ENCODE measurements at regions not wholly inside any gene's neighbourhood (a gene's known extent, or its start where the extent isn't known, plus 50 kb on each side); places are given as distances from the start of the nearest gene placed in this dataset.

DNA sequence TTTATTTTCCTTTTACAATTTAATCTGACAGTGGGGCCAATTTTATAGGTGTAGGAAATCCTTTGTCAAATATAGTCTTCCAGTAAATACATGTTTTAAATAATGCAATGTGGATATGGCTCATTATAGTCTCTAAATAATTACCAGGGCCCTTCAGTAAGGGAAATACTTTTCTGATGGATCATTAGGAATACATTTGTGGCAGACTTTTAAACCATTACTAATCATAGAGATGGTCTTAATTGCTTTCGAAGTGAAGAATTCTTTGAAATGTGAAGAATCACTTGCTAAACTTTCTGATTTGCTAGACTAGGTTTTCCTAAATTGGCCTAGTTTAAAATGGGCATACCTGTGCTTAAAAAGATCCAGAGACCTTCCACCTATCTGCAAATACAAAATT is 105.6 kb upstream of the ELL2 start:
- Mint-ChIP-seq H3K27ac (peak overlapping the region; percentile 89), H3K4me1 (ENCODE audit: low read depth) (peaks cover 31% of the 10 kb centered on the region), H3K27me3 (ENCODE audit: low read depth) (no peaks in the 10 kb centered on the region), H3K9me3 (no peaks in the 10 kb centered on the region), H3K4me3 (no peak overlapping the region), H3K36me3 (ENCODE audit: low read depth) (peaks cover 2% of the 10 kb centered on the region)

DNA sequence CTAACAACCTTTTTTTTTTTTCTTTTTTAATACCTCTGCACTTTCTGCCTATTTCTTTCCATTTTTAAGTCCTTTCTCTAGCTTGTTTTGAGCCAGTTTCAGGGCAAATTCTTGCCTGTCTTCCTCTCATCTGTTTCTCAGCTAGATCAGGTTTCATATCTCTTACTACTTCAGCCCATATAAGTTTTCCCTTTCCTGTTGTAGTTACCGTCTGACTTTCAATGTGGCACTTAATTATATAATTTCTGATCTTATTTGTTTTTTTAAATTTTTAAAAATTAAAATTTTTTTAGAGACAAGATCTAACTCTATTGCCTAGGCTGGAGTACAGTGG is 104.7 kb upstream of the ELL2 start:
- Mint-ChIP-seq H3K4me3 (no peak overlapping the region), H3K36me3 (ENCODE audit: low read depth) (peaks cover 2% of the 10 kb centered on the region), H3K4me1 (ENCODE audit: low read depth) (peaks cover 31% of the 10 kb centered on the region), H3K27me3 (ENCODE audit: low read depth) (no peaks in the 10 kb centered on the region), H3K27ac (peak overlapping the region; percentile 63), H3K9me3 (peaks cover 3% of the 10 kb centered on the region)

GRCh38 chr5:96065685-96066385 is 104.2 kb upstream of the ELL2 start:
- Mint-ChIP-seq H3K27me3 (ENCODE audit: low read depth) (no peaks in the 10 kb centered on the region), H3K36me3 (ENCODE audit: low read depth) (peaks cover 2% of the 10 kb centered on the region), H3K9me3 (peaks cover 4% of the 10 kb centered on the region), H3K4me3 (no peak overlapping the region), H3K27ac (peak overlapping the region; percentile 73), H3K4me1 (ENCODE audit: low read depth) (peaks cover 31% of the 10 kb centered on the region)

DNA sequence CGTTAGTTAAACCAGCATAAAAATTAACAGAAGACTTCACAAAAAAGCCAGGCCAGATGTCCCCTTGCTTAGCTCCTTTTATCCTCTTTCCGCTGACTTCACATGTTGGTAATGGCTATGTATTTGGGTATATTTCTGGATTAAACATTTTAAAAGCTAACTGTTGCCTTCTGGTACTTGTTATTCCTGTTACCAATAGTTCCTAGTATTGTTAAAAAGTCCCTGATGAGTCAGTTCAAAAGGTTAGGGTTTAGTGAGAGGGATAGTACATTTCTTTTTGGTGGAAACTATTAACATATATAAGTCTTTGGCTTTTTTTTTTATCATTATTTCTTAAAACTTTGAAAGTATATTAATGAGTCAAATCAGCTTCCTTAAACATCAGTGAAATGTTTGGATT is 103.2 kb upstream of the ELL2 start:
- H3K36me3 Mint-ChIP-seq (ENCODE audit: low read depth): peaks cover 2% of the 10 kb centered on the region
- no peak overlapping the region for H3K4me3 Mint-ChIP-seq
- H3K27ac Mint-ChIP-seq: peak overlapping the region; percentile 62
- peaks cover 4% of the 10 kb centered on the region for H3K9me3 Mint-ChIP-seq
- H3K4me1 Mint-ChIP-seq (ENCODE audit: low read depth): peaks cover 24% of the 10 kb centered on the region
- no peaks in the 10 kb centered on the region for H3K27me3 Mint-ChIP-seq (ENCODE audit: low read depth)

DNA sequence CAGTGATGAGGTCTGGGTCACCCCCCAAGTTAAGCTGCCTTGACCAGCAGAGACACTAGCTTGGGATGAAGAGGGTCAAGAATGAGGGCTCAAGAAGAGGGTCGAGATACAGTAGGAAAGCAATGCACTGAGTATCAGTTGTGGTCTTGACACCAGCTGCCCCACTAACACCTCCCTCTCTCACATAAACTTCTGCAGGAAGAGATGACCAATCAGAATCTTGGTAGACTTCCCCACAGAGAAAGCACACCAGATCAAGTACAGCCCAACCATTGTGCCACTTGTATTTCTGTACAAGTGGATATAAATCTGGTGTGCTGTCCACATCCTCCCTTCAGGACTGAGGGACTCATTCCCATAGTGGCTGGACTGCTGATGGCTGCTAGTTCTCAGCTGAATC is 101.2 kb upstream of the ELL2 start:
- Mint-ChIP-seq H3K4me1 (ENCODE audit: low read depth) (peaks cover 19% of the 10 kb centered on the region), H3K9me3 (peaks cover 4% of the 10 kb centered on the region), H3K4me3 (no peak overlapping the region), H3K27me3 (ENCODE audit: low read depth) (no peaks in the 10 kb centered on the region), H3K36me3 (ENCODE audit: low read depth) (peaks cover 1% of the 10 kb centered on the region), H3K27ac (no peak overlapping the region)

DNA sequence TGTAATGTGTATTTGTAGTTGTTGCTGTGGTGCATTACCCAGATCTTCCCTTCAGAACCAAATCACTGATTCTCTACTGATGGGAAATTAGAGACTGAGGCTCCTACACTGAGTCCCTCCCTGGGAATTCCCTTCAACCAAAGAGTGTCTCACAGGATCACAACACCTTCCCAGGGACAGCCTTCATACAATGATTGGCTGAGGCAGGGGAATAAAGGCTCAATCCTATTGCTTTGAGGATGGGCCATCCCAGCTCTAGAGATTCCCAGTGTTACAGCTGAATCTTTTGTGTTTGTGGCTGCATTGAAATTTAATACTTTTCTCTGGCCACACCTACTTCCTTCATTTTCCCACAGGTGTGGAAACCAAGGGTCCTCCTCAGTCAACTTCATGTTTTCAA is 96.4 kb upstream of the ELL2 start:
- Mint-ChIP-seq H3K27me3 (ENCODE audit: low read depth) (no peaks in the 10 kb centered on the region), H3K4me3 (no peak overlapping the region), H3K36me3 (ENCODE audit: low read depth) (no peaks in the 10 kb centered on the region), H3K27ac (no peak overlapping the region), H3K9me3 (peaks cover 4% of the 10 kb centered on the region), H3K4me1 (ENCODE audit: low read depth) (no peaks in the 10 kb centered on the region)

GRCh38 chr5:96054311-96055030 is 92.8 kb upstream of the ELL2 start:
- no peak overlapping the region for H3K4me3 Mint-ChIP-seq
- H3K36me3 Mint-ChIP-seq (ENCODE audit: low read depth): peaks cover 2% of the 10 kb centered on the region
- H3K27me3 Mint-ChIP-seq (ENCODE audit: low read depth): no peaks in the 10 kb centered on the region
- no peak overlapping the region for H3K27ac Mint-ChIP-seq
- H3K9me3 Mint-ChIP-seq: peaks cover 3% of the 10 kb centered on the region
- H3K4me1 Mint-ChIP-seq (ENCODE audit: low read depth): no peaks in the 10 kb centered on the region

DNA sequence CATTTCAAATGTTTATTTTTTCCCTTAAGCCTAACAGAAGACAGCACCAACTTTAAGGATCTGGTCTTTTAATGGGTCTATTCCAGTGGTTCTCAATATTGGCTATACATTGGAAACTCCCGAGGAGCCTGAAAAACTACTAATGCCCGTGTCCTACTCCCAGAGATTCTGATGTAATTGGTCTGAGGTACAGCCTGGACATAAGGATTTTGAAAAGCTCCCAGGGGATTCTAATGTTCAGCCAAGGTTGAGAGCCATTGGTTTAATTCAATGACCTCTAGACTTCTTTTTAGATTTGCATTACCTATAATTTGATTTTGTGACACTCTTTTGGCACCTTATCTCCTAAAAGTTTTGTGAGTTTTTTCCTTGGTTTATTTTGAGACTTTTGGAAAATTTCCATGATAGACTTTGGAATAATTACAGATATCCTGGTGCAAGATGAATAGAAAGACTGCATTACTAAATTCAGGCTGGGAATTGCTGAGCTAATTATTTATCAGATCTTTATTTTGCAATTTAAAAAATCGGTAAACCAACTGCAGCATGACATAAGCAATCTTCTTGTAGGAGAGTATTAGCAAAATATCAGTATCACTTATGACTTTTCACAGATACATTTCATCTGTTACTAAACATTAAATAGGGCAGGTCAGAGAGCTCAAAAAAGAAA is 91.5 kb upstream of the ELL2 start:
- peaks cover 2% of the 10 kb centered on the region for H3K36me3 Mint-ChIP-seq (ENCODE audit: low read depth)
- no peak overlapping the region for H3K27ac Mint-ChIP-seq
- H3K4me1 Mint-ChIP-seq (ENCODE audit: low read depth): no peaks in the 10 kb centered on the region
- peaks cover 3% of the 10 kb centered on the region for H3K9me3 Mint-ChIP-seq
- no peaks in the 10 kb centered on the region for H3K27me3 Mint-ChIP-seq (ENCODE audit: low read depth)
- H3K4me3 Mint-ChIP-seq: no peak overlapping the region

DNA sequence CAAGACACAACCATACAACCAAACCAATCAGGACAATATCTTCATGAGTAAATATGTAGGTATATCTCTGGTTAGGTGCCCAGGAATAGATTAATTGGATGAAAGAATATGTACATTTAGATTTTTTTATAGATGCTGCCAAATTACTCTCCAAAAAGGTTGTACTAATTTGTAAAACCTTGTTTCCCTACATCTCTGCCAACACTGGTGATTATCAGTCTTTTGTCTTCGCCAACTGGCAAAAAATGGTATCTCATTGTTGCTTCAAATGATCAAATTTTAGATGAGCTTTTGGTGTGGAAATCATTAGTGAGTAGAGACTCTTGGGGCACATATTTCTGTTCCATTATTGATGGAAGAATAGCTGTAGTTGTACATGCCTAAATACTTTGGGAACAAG is 90.7 kb upstream of the ELL2 start:
- H3K27me3 Mint-ChIP-seq (ENCODE audit: low read depth): no peaks in the 10 kb centered on the region
- peaks cover 2% of the 10 kb centered on the region for H3K36me3 Mint-ChIP-seq (ENCODE audit: low read depth)
- H3K4me3 Mint-ChIP-seq: no peak overlapping the region
- no peaks in the 10 kb centered on the region for H3K4me1 Mint-ChIP-seq (ENCODE audit: low read depth)
- peaks cover 3% of the 10 kb centered on the region for H3K9me3 Mint-ChIP-seq
- no peak overlapping the region for H3K27ac Mint-ChIP-seq

DNA sequence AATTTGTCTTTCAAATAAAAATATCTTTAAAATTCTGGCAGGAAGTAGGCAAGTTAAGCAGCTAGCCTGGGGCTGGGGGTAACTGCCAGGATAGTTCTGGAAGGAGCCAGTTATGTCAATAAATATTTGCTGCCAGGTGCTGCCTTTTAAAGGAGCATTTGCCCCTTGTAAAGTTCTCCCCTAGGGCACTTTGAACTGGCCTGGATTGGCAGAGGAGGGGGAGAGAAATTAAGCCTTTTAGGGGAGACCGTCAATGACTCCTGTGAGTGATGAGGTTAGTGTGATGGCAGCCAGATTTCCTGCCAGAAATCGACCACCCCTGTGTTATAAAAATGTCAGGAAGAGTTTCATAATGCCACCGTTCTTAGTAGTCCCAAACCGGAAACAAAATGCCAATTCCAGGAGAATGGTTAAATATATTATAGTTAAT is 89.8 kb upstream of the ELL2 start:
- Mint-ChIP-seq H3K4me3 (no peak overlapping the region), H3K9me3 (peaks cover 3% of the 10 kb centered on the region), H3K36me3 (ENCODE audit: low read depth) (peaks cover 2% of the 10 kb centered on the region)

DNA sequence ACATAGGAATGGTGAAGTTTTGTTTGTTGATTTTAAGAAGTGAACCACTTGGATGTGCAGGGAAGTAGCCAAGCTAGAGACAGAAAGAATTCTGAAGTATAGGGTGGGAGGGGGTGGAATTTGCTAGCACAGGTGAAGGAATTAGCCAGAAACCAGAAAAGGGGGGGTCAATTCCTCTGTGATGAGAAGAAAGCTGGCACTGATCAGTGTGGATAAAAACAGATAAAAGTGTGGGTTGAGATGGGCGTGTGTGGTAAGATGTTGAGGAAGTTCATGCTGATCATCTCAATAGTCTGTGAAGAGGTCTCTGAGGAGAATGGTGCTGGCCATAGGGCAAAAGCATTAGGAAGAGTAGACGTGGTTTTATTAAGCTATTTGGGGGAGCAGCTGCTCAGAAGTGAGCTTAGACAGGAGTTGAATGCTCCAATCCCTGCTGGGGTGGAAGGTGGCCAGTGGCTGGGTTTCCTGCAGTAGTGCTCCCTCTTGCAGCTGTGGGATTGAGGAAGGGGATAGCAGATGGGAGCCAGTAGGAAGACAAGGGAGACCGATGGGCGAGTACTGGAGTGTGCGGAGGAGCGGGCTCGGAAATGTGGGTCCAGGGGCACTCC is 88.7 kb upstream of the ELL2 start:
- H3K27me3 Mint-ChIP-seq (ENCODE audit: low read depth): no peaks in the 10 kb centered on the region
- no peak overlapping the region for H3K27ac Mint-ChIP-seq
- H3K36me3 Mint-ChIP-seq (ENCODE audit: low read depth): peaks cover 2% of the 10 kb centered on the region
- H3K4me3 Mint-ChIP-seq: no peak overlapping the region
- H3K9me3 Mint-ChIP-seq: peaks cover 3% of the 10 kb centered on the region
- H3K4me1 Mint-ChIP-seq (ENCODE audit: low read depth): no peaks in the 10 kb centered on the region

More for the DNA sequence above, 89.8 kb upstream of the ELL2 start:
- Mint-ChIP-seq H3K27me3 (ENCODE audit: low read depth) (no peaks in the 10 kb centered on the region), H3K4me1 (ENCODE audit: low read depth) (no peaks in the 10 kb centered on the region), H3K27ac (no peak overlapping the region)

DNA sequence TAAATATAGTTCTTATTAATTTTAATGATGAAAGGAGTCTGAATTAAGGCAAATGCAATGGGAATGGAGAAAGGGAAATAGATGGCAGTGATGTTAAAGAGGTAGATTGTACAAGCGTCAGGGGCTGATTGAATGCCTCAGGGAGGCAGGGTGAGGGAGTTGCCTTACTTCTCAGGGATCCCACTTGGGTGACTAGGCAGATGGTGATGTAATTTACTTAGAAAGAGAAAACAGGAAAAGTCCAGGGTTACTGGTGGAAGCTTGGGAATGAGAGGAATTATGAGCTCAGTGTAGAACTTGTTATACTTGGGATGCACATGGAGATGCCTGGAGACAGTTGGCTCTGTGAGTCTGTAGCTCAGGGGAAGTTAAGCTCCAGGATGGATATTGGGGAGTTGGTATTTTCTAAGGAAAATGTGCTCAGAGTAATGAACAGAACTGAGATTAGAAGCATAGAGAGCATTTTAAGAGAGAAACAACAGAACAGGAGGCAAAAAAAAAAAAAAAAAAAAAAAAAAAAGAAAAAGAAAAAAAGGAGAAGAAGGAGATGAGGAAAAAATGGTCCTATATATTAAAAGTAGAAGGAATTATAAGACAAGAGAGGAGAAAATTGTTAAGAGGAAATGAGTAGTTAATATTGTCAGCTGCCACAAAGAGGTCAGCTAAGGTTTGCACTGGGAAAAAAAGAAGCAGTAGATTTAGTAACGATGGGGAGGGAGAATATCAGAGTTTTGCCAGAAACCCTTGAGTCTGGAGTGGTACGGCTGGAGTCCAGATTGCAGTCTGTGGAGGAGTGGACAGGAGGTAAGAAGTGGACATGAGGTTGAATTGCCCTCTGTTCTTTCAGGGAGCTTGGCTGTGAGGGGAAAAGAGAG is 88.0 kb upstream of the ELL2 start:
- Mint-ChIP-seq H3K36me3 (ENCODE audit: low read depth) (peaks cover 2% of the 10 kb centered on the region), H3K9me3 (peaks cover 3% of the 10 kb centered on the region), H3K27ac (no peak overlapping the region), H3K27me3 (ENCODE audit: low read depth) (no peaks in the 10 kb centered on the region), H3K4me3 (no peak overlapping the region), H3K4me1 (ENCODE audit: low read depth) (no peaks in the 10 kb centered on the region)

- H3K9me3 Mint-ChIP-seq: peaks cover 3% of the 10 kb centered on the region
- H3K27ac Mint-ChIP-seq: no peak overlapping the region
- no peaks in the 10 kb centered on the region for H3K27me3 Mint-ChIP-seq (ENCODE audit: low read depth)
Observed at GRCh38 chr5:96048763-96049162, 87.1 kb upstream of the ELL2 start.

DNA sequence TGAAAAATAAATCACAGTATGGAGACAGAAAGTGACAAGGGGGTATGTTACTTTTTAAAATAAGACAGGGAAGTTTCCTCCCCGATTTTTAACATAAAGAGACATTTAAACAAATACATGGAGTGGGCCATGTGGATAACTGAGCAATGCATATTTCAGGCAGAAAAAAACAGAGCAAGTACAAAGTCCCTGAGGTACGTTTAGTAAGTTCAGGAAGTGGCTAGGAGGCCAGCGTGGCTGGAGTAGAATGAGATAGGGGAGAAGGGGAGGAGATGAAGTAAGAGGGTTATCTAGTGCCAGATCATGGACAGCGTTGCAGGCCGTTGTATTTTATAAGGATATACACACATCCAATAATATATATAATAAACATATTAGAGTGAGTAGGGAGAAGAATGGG is 84.2 kb upstream of the ELL2 start:
- no peak overlapping the region for H3K4me3 Mint-ChIP-seq
- peaks cover 4% of the 10 kb centered on the region for H3K9me3 Mint-ChIP-seq
- H3K36me3 Mint-ChIP-seq (ENCODE audit: low read depth): no peaks in the 10 kb centered on the region
- H3K27me3 Mint-ChIP-seq (ENCODE audit: low read depth): no peaks in the 10 kb centered on the region
- no peaks in the 10 kb centered on the region for H3K4me1 Mint-ChIP-seq (ENCODE audit: low read depth)
- H3K27ac Mint-ChIP-seq: no peak overlapping the region

More at GRCh38 chr5:96048763-96049162, 87.1 kb upstream of the ELL2 start:
- no peaks in the 10 kb centered on the region for H3K4me1 Mint-ChIP-seq (ENCODE audit: low read depth)
- H3K36me3 Mint-ChIP-seq (ENCODE audit: low read depth): peaks cover 2% of the 10 kb centered on the region
- H3K4me3 Mint-ChIP-seq: no peak overlapping the region

Measured in T-helper 1 cell treated with Interleukin-12 subunit alpha and Interleukin-12 subunit beta and Interleukin-4 antibody, amounts not matched to agents 30 μg/mL and 1 μg/mL, for 36 hours (primary cell).